ENCODE measurements at regions not wholly inside any gene's neighbourhood (a gene's known extent, or its start where the extent isn't known, plus 50 kb on each side); places are given as distances from the start of the nearest gene placed in this dataset.

- no peaks in the 10 kb centered on the region for H3K4me1 Mint-ChIP-seq (ENCODE audit: low read depth)
- H3K4me3 Mint-ChIP-seq, result no peak overlapping the region
These were observed 1397.8 kb downstream of the NCAM2 start for GRCh38 chr21:22395965-22396364.

GRCh38 chr21:22399681-22400514 lies 1401.7 kb downstream of the NCAM2 start:
- Histone ChIP-seq H3K27ac (ENCODE audit: low read depth in 1 of 2, low read length in 2 of 2) (no peak overlapping the region), H3K4me1 (ENCODE audit: insufficient read depth, low read length) (no peaks in the 10 kb centered on the region), H3K36me3 (ENCODE audit: insufficient read depth, low read length) (no peaks in the 10 kb centered on the region), H3K4me3 (ENCODE audit: low read length) (no peak overlapping the region), H3K27me3 (ENCODE audit: control insufficient read depth in 1 of 2, insufficient read depth in 2 of 2, low read length in 2 of 2) (no peaks in the 10 kb centered on the region), H3K9me3 (ENCODE audit: control insufficient read depth in 1 of 2, insufficient read depth in 1 of 2, low read length in 2 of 2) (peaks cover 0 to 5% of the 10 kb centered on the region in 2 experiments)
- POLR2A ChIA-PET, result no interaction called here
- intact Hi-C loops (cut with DNase I, micrococcal nuclease), result no loop called here
- no peak for ATAC-seq (ENCODE audit: poor library complexity)
- Mint-ChIP-seq H3K9me3 (no peaks in the 10 kb centered on the region), H3K36me3 (ENCODE audit: low read depth) (no peaks in the 10 kb centered on the region), H3K27ac (no peak overlapping the region), H3K4me3 (no peak overlapping the region), H3K27me3 (no peaks in the 10 kb centered on the region), H3K4me1 (ENCODE audit: low read depth) (no peaks in the 10 kb centered on the region)
- CTCF ChIA-PET, result no interaction called here
- no peak for DNase-seq
- no peak for TF ChIP-seq CTCF (IDR thresholded peaks at IDR 0.05)

More at GRCh38 chr21:22395965-22396364, 1397.8 kb downstream of the NCAM2 start:
- Histone ChIP-seq H3K4me1 (ENCODE audit: insufficient read depth, low read length) (no peaks in the 10 kb centered on the region), H3K27me3 (ENCODE audit: control insufficient read depth in 1 of 2, insufficient read depth in 2 of 2, low read length in 2 of 2) (no peaks in the 10 kb centered on the region), H3K9me3 (ENCODE audit: control insufficient read depth in 1 of 2, insufficient read depth in 1 of 2, low read length in 2 of 2) (peaks cover 0 to 5% of the 10 kb centered on the region in 2 experiments), H3K4me3 (ENCODE audit: low read length) (no peak overlapping the region), H3K27ac (ENCODE audit: low read depth in 1 of 2, low read length in 2 of 2) (no peak overlapping the region), H3K36me3 (ENCODE audit: insufficient read depth, low read length) (no peaks in the 10 kb centered on the region)
- TF ChIP-seq CTCF (IDR thresholded peaks at IDR 0.05), result no peak
- ChIA-PET CTCF (no interaction called here), POLR2A (no interaction called here)
- intact Hi-C loops (cut with DNase I, micrococcal nuclease), result loop anchor here in 1 of 2 experiments (2.0 kb wide), 1 partner anchor 13 kb away; no protein-coding TSS in a partner anchor
- no peaks in the 10 kb centered on the region for H3K27me3 Mint-ChIP-seq
- no peak for DNase-seq
- ATAC-seq (ENCODE audit: poor library complexity), result no peak
- H3K36me3 Mint-ChIP-seq (ENCODE audit: low read depth), result no peaks in the 10 kb centered on the region
- no peak overlapping the region for H3K27ac Mint-ChIP-seq
- no peaks in the 10 kb centered on the region for H3K9me3 Mint-ChIP-seq

- H3K4me1 ChIP-seq (ENCODE audit: insufficient read depth, low read length), result no peaks in the 10 kb centered on the region
- no peaks in the 10 kb centered on the region for H3K9me3 Mint-ChIP-seq
- H3K27ac Mint-ChIP-seq, result no peak overlapping the region
- no peaks in the 10 kb centered on the region for H3K27me3 ChIP-seq (ENCODE audit: control insufficient read depth in 1 of 2, insufficient read depth in 2 of 2, low read length in 2 of 2)
- ChIA-PET POLR2A (no interaction called here), CTCF (no interaction called here)
- DNase-seq (no peak), ATAC-seq (ENCODE audit: poor library complexity) (no peak)
- intact Hi-C loops (cut with DNase I, micrococcal nuclease), result no loop called here
- H3K27me3 Mint-ChIP-seq, result no peaks in the 10 kb centered on the region
- no peaks in the 10 kb centered on the region for H3K36me3 Mint-ChIP-seq (ENCODE audit: low read depth)
- no peaks in the 10 kb centered on the region for H3K36me3 ChIP-seq (ENCODE audit: insufficient read depth, low read length)
- peaks cover 0 to 5% of the 10 kb centered on the region in 2 experiments for H3K9me3 ChIP-seq (ENCODE audit: control insufficient read depth in 1 of 2, insufficient read depth in 1 of 2, low read length in 2 of 2)
- TF ChIP-seq CTCF (IDR thresholded peaks at IDR 0.05), result no peak
- H3K4me3 Mint-ChIP-seq, result no peak overlapping the region
- no peaks in the 10 kb centered on the region for H3K4me1 Mint-ChIP-seq (ENCODE audit: low read depth)
- H3K4me3 ChIP-seq (ENCODE audit: low read length), result no peak overlapping the region
- H3K27ac ChIP-seq (ENCODE audit: low read depth in 1 of 2, low read length in 2 of 2), result no peak overlapping the region
These were observed 1411.4 kb downstream of the NCAM2 start for GRCh38 chr21:22409571-22409970.

All from CD4-positive, alpha-beta T cell (primary cell).